ENCODE measurements at regions not wholly inside any gene's neighbourhood (a gene's known extent, or its start where the extent isn't known, plus 50 kb on each side); places are given as distances from the start of the nearest gene placed in this dataset.

GRCh38 chr7:157487046-157487770 is 150.4 kb downstream of the DNAJB6 start (continued):
- no peak for TF ChIP-seq MAX (IDR thresholded peaks at IDR 0.05)
- no peak for TF ChIP-seq SP2 (IDR thresholded peaks at IDR 0.05; ENCODE audit: low read length)
- no peak for TF ChIP-seq NANOG (IDR thresholded peaks at IDR 0.05; ENCODE audit: insufficient read depth, low read depth, low read length, poor library complexity, severe bottlenecking)
- no peak for TF ChIP-seq TBP (IDR thresholded peaks at IDR 0.05; ENCODE audit: low read depth, low read length)
